Lower leg skin (tissue), 3 donors: ENCODE measurements at regions not wholly inside any gene's neighbourhood (a gene's known extent, or its start where the extent isn't known, plus 50 kb on each side); places are given as distances from the start of the nearest gene placed in this dataset.

Experiments used
- POLR2A ChIP-seq, 2 donors: fragments of 450-650 bp; IDR thresholded peaks; one replicate each; pipeline ENCODE4 v1.6.1; 2016 to 2017; ENCODE audit warnings: antibody characterized with exemption in 2 of 2, mild to moderate bottlenecking in 1 of 2, moderate library complexity in 1 of 2
- TF ChIP-seq, protein P1 (sequence below), 3 donors: fragments of 450-650 bp; IDR thresholded peaks; one replicate each; pipeline ENCODE4 v1.5.1; 2016; ENCODE audit warnings: antibody characterized with exemption in 3 of 3, mild to moderate bottlenecking in 3 of 3, moderate library complexity in 2 of 3

- no peak for TF ChIP-seq POLR2A (IDR thresholded peaks at IDR 0.05)
- TF ChIP-seq, protein P1, sequence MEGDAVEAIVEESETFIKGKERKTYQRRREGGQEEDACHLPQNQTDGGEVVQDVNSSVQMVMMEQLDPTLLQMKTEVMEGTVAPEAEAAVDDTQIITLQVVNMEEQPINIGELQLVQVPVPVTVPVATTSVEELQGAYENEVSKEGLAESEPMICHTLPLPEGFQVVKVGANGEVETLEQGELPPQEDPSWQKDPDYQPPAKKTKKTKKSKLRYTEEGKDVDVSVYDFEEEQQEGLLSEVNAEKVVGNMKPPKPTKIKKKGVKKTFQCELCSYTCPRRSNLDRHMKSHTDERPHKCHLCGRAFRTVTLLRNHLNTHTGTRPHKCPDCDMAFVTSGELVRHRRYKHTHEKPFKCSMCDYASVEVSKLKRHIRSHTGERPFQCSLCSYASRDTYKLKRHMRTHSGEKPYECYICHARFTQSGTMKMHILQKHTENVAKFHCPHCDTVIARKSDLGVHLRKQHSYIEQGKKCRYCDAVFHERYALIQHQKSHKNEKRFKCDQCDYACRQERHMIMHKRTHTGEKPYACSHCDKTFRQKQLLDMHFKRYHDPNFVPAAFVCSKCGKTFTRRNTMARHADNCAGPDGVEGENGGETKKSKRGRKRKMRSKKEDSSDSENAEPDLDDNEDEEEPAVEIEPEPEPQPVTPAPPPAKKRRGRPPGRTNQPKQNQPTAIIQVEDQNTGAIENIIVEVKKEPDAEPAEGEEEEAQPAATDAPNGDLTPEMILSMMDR (IDR thresholded peaks at IDR 0.05), result no peak
Observed at GRCh38 chr7:22675917-22676343, 51.1 kb upstream of the IL6 start.
